Neural cell (in vitro differentiated cells): ENCODE measurements at regions not wholly inside any gene's neighbourhood (a gene's known extent, or its start where the extent isn't known, plus 50 kb on each side); places are given as distances from the start of the nearest gene placed in this dataset.

Source experiments
- H2AFZ ChIP-seq: fragments of 200-600, 300-800 bp; sonication (generic), shearing (Covaris generic); 2 replicates; pipeline ENCODE4 v1.6.0; 2014; ENCODE audit warnings: low read depth, mild to moderate bottlenecking, antibody characterized with exemption, low read length, moderate library complexity
- H3F3A ChIP-seq: fragments of 200-600 bp; shearing (Covaris generic); 2 replicates; pipeline ENCODE4 v1.6.1; 2016; ENCODE audit warnings: mild to moderate bottlenecking, moderate library complexity, mixed read lengths, antibody characterized with exemption, low read length; ENCODE audit not compliant: insufficient read depth, poor library complexity, severe bottlenecking
- H3K27ac ChIP-seq: fragments of 200-600, 300-800 bp; sonication (generic), shearing (Covaris generic); 2 replicates; pipeline ENCODE4 v1.5.1; 2014; ENCODE audit warnings: mild to moderate bottlenecking, low read length, moderate library complexity
- H3K27me3 ChIP-seq: fragments of 300-800, 200-600 bp; sonication (generic), shearing (Covaris generic); 2 replicates; pipeline ENCODE4 v1.6.0; 2014; ENCODE audit warnings: mild to moderate bottlenecking, low read depth, low read length, moderate library complexity; ENCODE audit not compliant: insufficient read depth
- H3K36me3 ChIP-seq: fragments of 300-800, 200-600 bp; sonication (generic), shearing (Covaris generic); 2 replicates; pipeline ENCODE4 v1.5.1; 2014; ENCODE audit warnings: mild to moderate bottlenecking, antibody characterized with exemption, low read length, moderate library complexity; ENCODE audit not compliant: insufficient read depth
- H3K4me2 ChIP-seq: fragments of 300-800, 200-600 bp; sonication (generic), shearing (Covaris generic); 2 replicates; pipeline ENCODE4 v1.6.0; 2014; ENCODE audit warnings: mild to moderate bottlenecking, low read length
- H3K4me3 ChIP-seq: fragments of 300-800, 200-600 bp; sonication (generic), shearing (Covaris generic); 2 replicates; pipeline ENCODE4 v1.5.1; 2014; ENCODE audit warnings: mild to moderate bottlenecking, low read length, moderate library complexity
- H3K79me2 ChIP-seq: fragments of 200-600 bp; shearing (Covaris generic); replicated peaks from 2 replicates; pipeline ENCODE4 v1.6.0; 2014; ENCODE audit warnings: mild to moderate bottlenecking, low read length, moderate library complexity; ENCODE audit not compliant: insufficient read depth
- H3K9ac ChIP-seq: fragments of 300-800, 200-600 bp; sonication (generic), shearing (Covaris generic); 2 replicates; pipeline ENCODE4 v1.6.1; 2016; ENCODE audit warnings: mild to moderate bottlenecking, low read length, mixed read lengths
- H3K9me2 ChIP-seq: fragments of 200-600 bp; shearing (Covaris generic); 2 replicates; pipeline ENCODE4 v1.6.1; 2016; ENCODE audit warnings: mild to moderate bottlenecking, low read length, mixed read lengths; ENCODE audit not compliant: insufficient read depth
- H3K9me3 ChIP-seq: fragments of 200-600, 300-800 bp; sonication (generic), shearing (Covaris generic); 2 replicates; pipeline ENCODE4 v1.6.1; 2016; ENCODE audit warnings: mild to moderate bottlenecking, mixed run types, low read length, moderate library complexity, mixed read lengths
- H4K20me1 ChIP-seq: fragments of 200-600 bp; shearing (Covaris generic); 2 replicates; pipeline ENCODE4 v1.6.1; 2016; ENCODE audit warnings: mild to moderate bottlenecking, mixed run types; ENCODE audit not compliant: insufficient read depth
- EP300 ChIP-seq: fragments of 450-650 bp; conservative IDR thresholded peaks from 2 replicates; pipeline ENCODE4 v1.6.1; 2014; ENCODE audit warnings: antibody characterized with exemption, mild to moderate bottlenecking, moderate library complexity; ENCODE audit not compliant: poor library complexity, severe bottlenecking
- EZH2 ChIP-seq: fragments of 200-600, 300-800 bp; shearing (Covaris generic), sonication (generic); IDR thresholded peaks from 2 replicates; pipeline ENCODE4 v1.6.1; 2014; ENCODE audit warnings: antibody characterized with exemption, low read length, borderline replicate concordance, mild to moderate bottlenecking; ENCODE audit not compliant: insufficient read depth, poor library complexity, severe bottlenecking
- MXI1 ChIP-seq: fragments of 450-650 bp; conservative IDR thresholded peaks from 2 replicates; pipeline ENCODE4 v1.6.1; 2014; ENCODE audit warnings: antibody characterized with exemption, mild to moderate bottlenecking; ENCODE audit not compliant: poor library complexity, severe bottlenecking
- POLR2AphosphoS5 ChIP-seq: IDR thresholded peaks from 2 replicates; pipeline ENCODE4 v1.6.1; 2012
- RAD21 ChIP-seq: fragments of 450-650 bp; conservative IDR thresholded peaks from 2 replicates; pipeline ENCODE4 v1.6.1; 2014; ENCODE audit warnings: antibody characterized with exemption, mild to moderate bottlenecking, moderate library complexity
- SMC3 ChIP-seq: fragments of 450-650 bp; conservative IDR thresholded peaks from 2 replicates; pipeline ENCODE4 v1.6.1; 2014; ENCODE audit warnings: antibody characterized with exemption, mild to moderate bottlenecking, moderate library complexity; ENCODE audit not compliant: poor library complexity
- TAF1 ChIP-seq: IDR thresholded peaks from 2 replicates; pipeline ENCODE4 v1.6.1; 2012; ENCODE audit warnings: low read depth
- TF ChIP-seq, protein P1 (sequence below): fragments of 450-650 bp; IDR thresholded peaks from 2 replicates; pipeline ENCODE4 v1.5.1; 2014; ENCODE audit warnings: antibody characterized with exemption, mild to moderate bottlenecking, moderate library complexity; ENCODE audit not compliant: poor library complexity, severe bottlenecking
- TF ChIP-seq, protein P2 (sequence below): IDR thresholded peaks from 2 replicates; pipeline ENCODE4 v1.6.1; 2012; ENCODE audit warnings: borderline replicate concordance

DNA sequence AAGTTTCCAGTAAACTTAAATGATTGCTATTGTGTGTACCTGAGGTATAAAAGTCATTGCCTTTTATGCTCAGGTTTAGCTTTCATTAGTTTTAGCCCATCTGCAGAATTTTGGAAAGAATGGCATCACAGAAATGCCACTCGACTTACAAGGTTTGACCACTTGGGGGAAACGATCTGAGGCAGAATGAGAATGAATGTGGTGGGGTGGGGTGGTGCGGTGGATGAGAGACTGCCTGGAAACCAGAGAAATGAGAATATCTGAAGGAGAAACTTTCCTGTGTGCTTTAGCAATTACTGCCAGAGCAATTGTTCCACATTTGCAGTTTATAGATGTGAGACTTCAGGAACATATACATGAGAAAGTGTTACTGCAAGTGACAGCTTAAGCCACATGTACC, 225.4 kb upstream of the PDE3A start:
- no peak overlapping the region for H2AFZ ChIP-seq
- no peaks in the 10 kb centered on the region for H3K9me3 ChIP-seq
- H4K20me1 ChIP-seq: no peaks in the 10 kb centered on the region
- no peak overlapping the region for H3K27ac ChIP-seq
- no peak for TF ChIP-seq MXI1
- TF ChIP-seq, protein P1, sequence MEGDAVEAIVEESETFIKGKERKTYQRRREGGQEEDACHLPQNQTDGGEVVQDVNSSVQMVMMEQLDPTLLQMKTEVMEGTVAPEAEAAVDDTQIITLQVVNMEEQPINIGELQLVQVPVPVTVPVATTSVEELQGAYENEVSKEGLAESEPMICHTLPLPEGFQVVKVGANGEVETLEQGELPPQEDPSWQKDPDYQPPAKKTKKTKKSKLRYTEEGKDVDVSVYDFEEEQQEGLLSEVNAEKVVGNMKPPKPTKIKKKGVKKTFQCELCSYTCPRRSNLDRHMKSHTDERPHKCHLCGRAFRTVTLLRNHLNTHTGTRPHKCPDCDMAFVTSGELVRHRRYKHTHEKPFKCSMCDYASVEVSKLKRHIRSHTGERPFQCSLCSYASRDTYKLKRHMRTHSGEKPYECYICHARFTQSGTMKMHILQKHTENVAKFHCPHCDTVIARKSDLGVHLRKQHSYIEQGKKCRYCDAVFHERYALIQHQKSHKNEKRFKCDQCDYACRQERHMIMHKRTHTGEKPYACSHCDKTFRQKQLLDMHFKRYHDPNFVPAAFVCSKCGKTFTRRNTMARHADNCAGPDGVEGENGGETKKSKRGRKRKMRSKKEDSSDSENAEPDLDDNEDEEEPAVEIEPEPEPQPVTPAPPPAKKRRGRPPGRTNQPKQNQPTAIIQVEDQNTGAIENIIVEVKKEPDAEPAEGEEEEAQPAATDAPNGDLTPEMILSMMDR: no peak
- no peak for TF ChIP-seq SMC3
- no peak for TF ChIP-seq EP300
- TF ChIP-seq POLR2AphosphoS5: no peak
- TF ChIP-seq EZH2: no peak
- no peak for TF ChIP-seq TAF1
- TF ChIP-seq, protein P2, sequence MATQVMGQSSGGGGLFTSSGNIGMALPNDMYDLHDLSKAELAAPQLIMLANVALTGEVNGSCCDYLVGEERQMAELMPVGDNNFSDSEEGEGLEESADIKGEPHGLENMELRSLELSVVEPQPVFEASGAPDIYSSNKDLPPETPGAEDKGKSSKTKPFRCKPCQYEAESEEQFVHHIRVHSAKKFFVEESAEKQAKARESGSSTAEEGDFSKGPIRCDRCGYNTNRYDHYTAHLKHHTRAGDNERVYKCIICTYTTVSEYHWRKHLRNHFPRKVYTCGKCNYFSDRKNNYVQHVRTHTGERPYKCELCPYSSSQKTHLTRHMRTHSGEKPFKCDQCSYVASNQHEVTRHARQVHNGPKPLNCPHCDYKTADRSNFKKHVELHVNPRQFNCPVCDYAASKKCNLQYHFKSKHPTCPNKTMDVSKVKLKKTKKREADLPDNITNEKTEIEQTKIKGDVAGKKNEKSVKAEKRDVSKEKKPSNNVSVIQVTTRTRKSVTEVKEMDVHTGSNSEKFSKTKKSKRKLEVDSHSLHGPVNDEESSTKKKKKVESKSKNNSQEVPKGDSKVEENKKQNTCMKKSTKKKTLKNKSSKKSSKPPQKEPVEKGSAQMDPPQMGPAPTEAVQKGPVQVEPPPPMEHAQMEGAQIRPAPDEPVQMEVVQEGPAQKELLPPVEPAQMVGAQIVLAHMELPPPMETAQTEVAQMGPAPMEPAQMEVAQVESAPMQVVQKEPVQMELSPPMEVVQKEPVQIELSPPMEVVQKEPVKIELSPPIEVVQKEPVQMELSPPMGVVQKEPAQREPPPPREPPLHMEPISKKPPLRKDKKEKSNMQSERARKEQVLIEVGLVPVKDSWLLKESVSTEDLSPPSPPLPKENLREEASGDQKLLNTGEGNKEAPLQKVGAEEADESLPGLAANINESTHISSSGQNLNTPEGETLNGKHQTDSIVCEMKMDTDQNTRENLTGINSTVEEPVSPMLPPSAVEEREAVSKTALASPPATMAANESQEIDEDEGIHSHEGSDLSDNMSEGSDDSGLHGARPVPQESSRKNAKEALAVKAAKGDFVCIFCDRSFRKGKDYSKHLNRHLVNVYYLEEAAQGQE: no peak
- no peak for TF ChIP-seq RAD21
- H3K9ac ChIP-seq: no peak overlapping the region
- H3K27me3 ChIP-seq: no peaks in the 10 kb centered on the region
- no peak overlapping the region for H3K4me2 ChIP-seq
- no peak overlapping the region for H3K4me3 ChIP-seq
- no peaks in the 10 kb centered on the region for H3K79me2 ChIP-seq
- no peaks in the 10 kb centered on the region for H3K9me2 ChIP-seq
- no peaks in the 10 kb centered on the region for H3K36me3 ChIP-seq
- no peaks in the 10 kb centered on the region for H3F3A ChIP-seq

DNA sequence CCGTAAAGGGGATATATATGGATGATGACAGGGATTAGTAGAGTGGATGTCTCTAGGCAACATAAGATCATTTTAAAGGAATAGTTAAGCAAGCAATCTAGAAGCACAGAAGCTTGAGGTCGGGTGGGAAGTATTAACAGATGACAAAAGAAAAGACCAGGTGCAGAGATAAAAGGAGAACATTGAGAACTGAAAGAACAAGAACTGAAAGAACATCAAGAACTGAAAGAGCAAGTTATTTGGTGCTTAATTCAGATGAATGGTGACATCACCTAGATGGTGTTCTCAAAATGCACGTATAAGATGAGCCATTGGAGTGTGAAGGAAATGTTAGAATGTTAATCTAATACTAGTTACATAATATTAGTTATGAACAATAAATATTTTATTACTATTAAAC, 224.0 kb upstream of the PDE3A start:
- no peak for TF ChIP-seq SMC3
- no peak for TF ChIP-seq TAF1
- no peak for TF ChIP-seq POLR2AphosphoS5
- TF ChIP-seq EZH2: no peak
- no peak for TF ChIP-seq EP300
- TF ChIP-seq, protein P1: no peak
- TF ChIP-seq, protein P2: no peak
- no peak for TF ChIP-seq RAD21
- TF ChIP-seq MXI1: no peak
- Histone ChIP-seq H3K79me2 (no peaks in the 10 kb centered on the region), H2AFZ (no peak overlapping the region)

More for the DNA sequence above, 224.0 kb upstream of the PDE3A start:
- Histone ChIP-seq H4K20me1 (no peaks in the 10 kb centered on the region), H3K36me3 (no peaks in the 10 kb centered on the region), H3K9me3 (no peaks in the 10 kb centered on the region), H3K9me2 (no peaks in the 10 kb centered on the region), H3F3A (no peaks in the 10 kb centered on the region), H3K27ac (no peak overlapping the region), H3K4me3 (no peak overlapping the region), H3K4me2 (no peak overlapping the region), H3K9ac (no peak overlapping the region), H3K27me3 (no peaks in the 10 kb centered on the region)
